ENCODE measurements at regions not wholly inside any gene's neighbourhood (a gene's known extent, or its start where the extent isn't known, plus 50 kb on each side); places are given as distances from the start of the nearest gene placed in this dataset.
"Not testable (repeated sequence)": the region's sequence is repeated elsewhere in the genome, so short reads cannot be mapped to it uniquely, and the experiment has no call there.

- H4K20me1 ChIP-seq (ENCODE audit: insufficient read depth, low read length); H3K9ac ChIP-seq (ENCODE audit: low read length); H3F3A ChIP-seq (ENCODE audit: insufficient read depth, low read length); H3K9me3 ChIP-seq (ENCODE audit: low read length); H2AFZ ChIP-seq (ENCODE audit: low read length); H3K4me3 ChIP-seq (ENCODE audit: low read depth, low read length, poor library complexity, severe bottlenecking); H3K4me2 ChIP-seq (ENCODE audit: low read length); H3K9me2 ChIP-seq (ENCODE audit: low read depth, low read length); H3K27me3 ChIP-seq (ENCODE audit: insufficient read depth, low read length); H3K36me3 ChIP-seq (ENCODE audit: insufficient read depth, low read length); H3K27ac ChIP-seq (ENCODE audit: low read depth, low read length, poor library complexity, severe bottlenecking); H3K4me1 ChIP-seq (ENCODE audit: insufficient read depth, low read length, severe bottlenecking); H3K79me2 ChIP-seq (ENCODE audit: insufficient read depth, low read length): not testable (repeated sequence)
Observed at GRCh38 chr1:120242582-120242981, 66.3 kb upstream of the SEC22B start.

GRCh38 chr1:120241868-120242267 is 65.5 kb upstream of the SEC22B start:
- H3K4me2 ChIP-seq (ENCODE audit: low read length); H3K9me3 ChIP-seq (ENCODE audit: low read length); H3K9ac ChIP-seq (ENCODE audit: low read length); H2AFZ ChIP-seq (ENCODE audit: low read length); H4K20me1 ChIP-seq (ENCODE audit: insufficient read depth, low read length); H3K36me3 ChIP-seq (ENCODE audit: insufficient read depth, low read length); H3K27me3 ChIP-seq (ENCODE audit: insufficient read depth, low read length); H3K27ac ChIP-seq (ENCODE audit: low read depth, low read length, poor library complexity, severe bottlenecking); H3F3A ChIP-seq (ENCODE audit: insufficient read depth, low read length); H3K9me2 ChIP-seq (ENCODE audit: low read depth, low read length); H3K79me2 ChIP-seq (ENCODE audit: insufficient read depth, low read length); H3K4me3 ChIP-seq (ENCODE audit: low read depth, low read length, poor library complexity, severe bottlenecking); H3K4me1 ChIP-seq (ENCODE audit: insufficient read depth, low read length, severe bottlenecking): not testable (repeated sequence)

- not testable (repeated sequence) for H3K9me2 ChIP-seq (ENCODE audit: low read depth, low read length); H3K79me2 ChIP-seq (ENCODE audit: insufficient read depth, low read length); H3K4me1 ChIP-seq (ENCODE audit: insufficient read depth, low read length, severe bottlenecking); H2AFZ ChIP-seq (ENCODE audit: low read length); H3K4me2 ChIP-seq (ENCODE audit: low read length); H3K9me3 ChIP-seq (ENCODE audit: low read length); H3K9ac ChIP-seq (ENCODE audit: low read length); H3K27ac ChIP-seq (ENCODE audit: low read depth, low read length, poor library complexity, severe bottlenecking); H4K20me1 ChIP-seq (ENCODE audit: insufficient read depth, low read length); H3K27me3 ChIP-seq (ENCODE audit: insufficient read depth, low read length); H3K36me3 ChIP-seq (ENCODE audit: insufficient read depth, low read length); H3F3A ChIP-seq (ENCODE audit: insufficient read depth, low read length); H3K4me3 ChIP-seq (ENCODE audit: low read depth, low read length, poor library complexity, severe bottlenecking)
Observed at GRCh38 chr1:120240181-120240580, 63.9 kb upstream of the SEC22B start.

- not testable (repeated sequence) for H3K4me3 ChIP-seq (ENCODE audit: low read depth, low read length, poor library complexity, severe bottlenecking); H3K27ac ChIP-seq (ENCODE audit: low read depth, low read length, poor library complexity, severe bottlenecking); H3K36me3 ChIP-seq (ENCODE audit: insufficient read depth, low read length); H3K27me3 ChIP-seq (ENCODE audit: insufficient read depth, low read length); H3K79me2 ChIP-seq (ENCODE audit: insufficient read depth, low read length); H3K9me2 ChIP-seq (ENCODE audit: low read depth, low read length); H3K9ac ChIP-seq (ENCODE audit: low read length); H4K20me1 ChIP-seq (ENCODE audit: insufficient read depth, low read length); H3F3A ChIP-seq (ENCODE audit: insufficient read depth, low read length); H2AFZ ChIP-seq (ENCODE audit: low read length); H3K4me2 ChIP-seq (ENCODE audit: low read length); H3K4me1 ChIP-seq (ENCODE audit: insufficient read depth, low read length, severe bottlenecking); H3K9me3 ChIP-seq (ENCODE audit: low read length)
Observed at GRCh38 chr1:120239351-120239750, 63.0 kb upstream of the SEC22B start.

GRCh38 chr1:120238867-120239266 is 62.5 kb upstream of the SEC22B start:
- H4K20me1 ChIP-seq (ENCODE audit: insufficient read depth, low read length); H3F3A ChIP-seq (ENCODE audit: insufficient read depth, low read length); H3K4me3 ChIP-seq (ENCODE audit: low read depth, low read length, poor library complexity, severe bottlenecking); H3K27ac ChIP-seq (ENCODE audit: low read depth, low read length, poor library complexity, severe bottlenecking); H3K79me2 ChIP-seq (ENCODE audit: insufficient read depth, low read length); H3K9me3 ChIP-seq (ENCODE audit: low read length); H3K36me3 ChIP-seq (ENCODE audit: insufficient read depth, low read length); H3K4me2 ChIP-seq (ENCODE audit: low read length); H3K9ac ChIP-seq (ENCODE audit: low read length); H3K27me3 ChIP-seq (ENCODE audit: insufficient read depth, low read length); H3K9me2 ChIP-seq (ENCODE audit: low read depth, low read length); H3K4me1 ChIP-seq (ENCODE audit: insufficient read depth, low read length, severe bottlenecking); H2AFZ ChIP-seq (ENCODE audit: low read length): not testable (repeated sequence)

- not testable (repeated sequence) for H3K79me2 ChIP-seq (ENCODE audit: insufficient read depth, low read length); H2AFZ ChIP-seq (ENCODE audit: low read length); H3K4me3 ChIP-seq (ENCODE audit: low read depth, low read length, poor library complexity, severe bottlenecking); H3K9me2 ChIP-seq (ENCODE audit: low read depth, low read length); H3K9me3 ChIP-seq (ENCODE audit: low read length); H3K9ac ChIP-seq (ENCODE audit: low read length); H4K20me1 ChIP-seq (ENCODE audit: insufficient read depth, low read length); H3K4me1 ChIP-seq (ENCODE audit: insufficient read depth, low read length, severe bottlenecking); H3K36me3 ChIP-seq (ENCODE audit: insufficient read depth, low read length); H3K4me2 ChIP-seq (ENCODE audit: low read length); H3K27me3 ChIP-seq (ENCODE audit: insufficient read depth, low read length); H3K27ac ChIP-seq (ENCODE audit: low read depth, low read length, poor library complexity, severe bottlenecking); H3F3A ChIP-seq (ENCODE audit: insufficient read depth, low read length)
Observed at GRCh38 chr1:120233661-120234018, 57.3 kb upstream of the SEC22B start.

- H3F3A ChIP-seq (ENCODE audit: insufficient read depth, low read length); H3K4me2 ChIP-seq (ENCODE audit: low read length); H3K27me3 ChIP-seq (ENCODE audit: insufficient read depth, low read length); H3K79me2 ChIP-seq (ENCODE audit: insufficient read depth, low read length); H3K36me3 ChIP-seq (ENCODE audit: insufficient read depth, low read length); H3K4me3 ChIP-seq (ENCODE audit: low read depth, low read length, poor library complexity, severe bottlenecking); H3K27ac ChIP-seq (ENCODE audit: low read depth, low read length, poor library complexity, severe bottlenecking); H3K9me3 ChIP-seq (ENCODE audit: low read length); H3K9me2 ChIP-seq (ENCODE audit: low read depth, low read length); H2AFZ ChIP-seq (ENCODE audit: low read length); H3K4me1 ChIP-seq (ENCODE audit: insufficient read depth, low read length, severe bottlenecking); H3K9ac ChIP-seq (ENCODE audit: low read length); H4K20me1 ChIP-seq (ENCODE audit: insufficient read depth, low read length): not testable (repeated sequence)
Observed at GRCh38 chr1:120232834-120233660, 56.7 kb upstream of the SEC22B start.

GRCh38 chr1:120229835-120230234 is 53.5 kb upstream of the SEC22B start:
- not testable (repeated sequence) for H3K4me3 ChIP-seq (ENCODE audit: low read depth, low read length, poor library complexity, severe bottlenecking); H2AFZ ChIP-seq (ENCODE audit: low read length); H3K9me3 ChIP-seq (ENCODE audit: low read length); H3K9ac ChIP-seq (ENCODE audit: low read length); H3K4me1 ChIP-seq (ENCODE audit: insufficient read depth, low read length, severe bottlenecking); H3K9me2 ChIP-seq (ENCODE audit: low read depth, low read length); H3K4me2 ChIP-seq (ENCODE audit: low read length); H3K27ac ChIP-seq (ENCODE audit: low read depth, low read length, poor library complexity, severe bottlenecking); H3K27me3 ChIP-seq (ENCODE audit: insufficient read depth, low read length); H3K79me2 ChIP-seq (ENCODE audit: insufficient read depth, low read length); H3F3A ChIP-seq (ENCODE audit: insufficient read depth, low read length); H4K20me1 ChIP-seq (ENCODE audit: insufficient read depth, low read length); H3K36me3 ChIP-seq (ENCODE audit: insufficient read depth, low read length)

All from OCI-LY1 (cell line).